C1 segment of cervical spinal cord (tissue), 14 donors: ENCODE measurements at regions not wholly inside any gene's neighbourhood (a gene's known extent, or its start where the extent isn't known, plus 50 kb on each side); places are given as distances from the start of the nearest gene placed in this dataset.
A peak's percentile ranks its signal among the peaks of the same experiment; 100 is the strongest.

Experiments used
- DNase-seq, 14 donors: peaks; one replicate each; lab custom pipeline; 2025; lab: John Stamatoyannopoulos, UW

DNA sequence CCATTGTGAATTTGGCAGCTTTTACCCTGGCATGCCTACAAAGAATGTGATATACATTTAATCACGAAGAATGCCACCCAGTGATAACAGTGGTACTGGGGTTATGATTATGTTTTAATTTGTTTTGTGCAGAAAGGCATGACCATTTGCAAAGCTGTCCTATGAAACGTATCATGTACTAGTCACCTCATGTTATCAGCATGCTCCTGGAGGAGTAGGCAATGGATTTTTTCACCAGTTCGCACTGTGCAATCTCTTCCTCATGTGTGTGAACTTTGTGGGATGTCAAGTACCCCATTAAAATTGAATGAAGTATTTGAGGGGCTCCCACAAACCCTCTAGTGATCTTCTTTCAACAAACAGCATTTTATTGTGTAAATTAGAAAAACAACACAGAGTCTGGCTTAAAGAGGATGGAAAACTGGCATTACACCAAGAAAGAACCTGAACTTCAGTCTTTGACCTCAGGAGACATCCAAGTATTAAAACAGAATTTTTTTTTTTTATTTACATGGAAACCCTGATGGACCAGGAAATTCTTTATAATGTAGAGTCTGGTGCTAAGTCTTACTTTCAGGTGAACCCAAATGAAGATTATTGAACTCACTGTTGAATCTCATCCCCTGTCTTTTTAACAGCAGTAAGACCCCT is 200.6 kb upstream of the PGRMC2 start:
- DNase-seq: no peak

- DNase-seq: no peak
Observed at GRCh38 chr4:128484896-128485295, 197.3 kb upstream of the PGRMC2 start.

GRCh38 chr4:128483816-128484215 is 196.2 kb upstream of the PGRMC2 start:
- no peak for DNase-seq

GRCh38 chr4:128483041-128483440 is 195.4 kb upstream of the PGRMC2 start:
- DNase-seq: no peak

GRCh38 chr4:128481752-128482480 is 194.3 kb upstream of the PGRMC2 start:
- no peak for DNase-seq

- no peak for DNase-seq
Observed at GRCh38 chr4:128480945-128481344, 193.3 kb upstream of the PGRMC2 start.

DNA sequence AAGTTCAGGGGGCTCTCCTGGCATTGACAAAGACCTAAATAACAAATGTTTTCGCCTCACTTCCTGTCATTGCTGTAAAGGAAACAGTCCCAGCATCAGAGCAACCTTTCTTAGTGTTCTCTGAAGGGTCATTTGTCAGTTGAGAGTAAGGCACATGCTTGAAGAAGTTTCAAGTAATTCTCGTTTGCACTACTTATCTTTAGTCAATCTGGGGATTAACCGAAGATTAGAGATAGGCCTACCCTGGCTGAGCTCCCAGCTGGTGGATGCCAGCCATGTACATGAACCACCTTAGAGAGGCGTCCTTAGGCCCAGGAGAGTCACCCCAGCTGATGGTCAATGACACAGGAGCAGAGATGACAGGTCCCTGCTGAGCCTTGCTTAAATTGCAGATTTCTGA is 189.9 kb upstream of the PGRMC2 start:
- no peak for DNase-seq

- no peak for DNase-seq
Observed at GRCh38 chr4:128475597-128475996, 188.0 kb upstream of the PGRMC2 start.

DNA sequence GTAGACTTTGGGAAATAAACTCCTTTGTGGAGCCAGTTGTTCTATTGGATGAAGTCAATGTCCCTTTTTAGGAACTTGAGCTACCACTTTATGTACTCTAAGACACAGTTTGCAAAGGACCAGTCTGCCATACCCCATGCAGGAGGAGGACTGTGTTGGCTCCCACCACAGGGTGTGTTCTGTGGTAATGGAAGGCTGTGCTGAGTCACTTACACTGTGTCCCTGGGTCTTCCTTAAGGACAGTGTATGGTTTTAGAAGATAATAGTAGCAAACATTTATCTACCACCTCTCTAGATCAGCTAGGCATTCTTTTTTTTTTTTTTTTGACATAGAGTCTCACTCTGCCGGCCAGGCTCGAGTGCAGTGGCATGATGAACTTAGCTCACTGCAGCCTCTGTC is 184.0 kb upstream of the PGRMC2 start:
- DNase-seq: no peak

DNA sequence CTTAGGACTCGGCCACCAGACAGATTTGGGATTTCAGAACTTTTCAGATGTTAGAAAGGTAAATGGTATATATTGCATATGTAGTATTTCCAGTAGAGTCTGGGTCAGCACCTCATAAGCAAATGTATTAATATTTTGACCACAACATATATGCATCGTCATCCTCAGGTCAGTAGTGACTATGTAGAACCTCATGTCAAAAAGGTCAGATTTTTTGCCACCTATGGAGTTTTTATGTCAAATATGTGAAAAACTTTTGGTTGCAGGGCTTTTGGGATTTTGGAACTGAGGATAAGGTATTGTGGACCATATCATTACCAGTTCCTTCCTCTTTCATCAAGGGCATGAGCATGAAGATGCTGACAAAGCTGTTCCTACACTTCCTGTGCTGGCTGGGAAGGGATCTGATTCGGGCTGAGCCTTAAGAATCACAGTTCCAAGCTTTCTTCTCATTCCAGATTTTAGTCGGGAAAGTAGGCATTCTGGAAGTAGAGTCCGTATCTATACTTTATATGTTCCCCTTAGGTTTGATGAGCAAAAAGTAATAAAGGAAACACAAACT is 183.0 kb upstream of the PGRMC2 start:
- no peak for DNase-seq

GRCh38 chr4:128468123-128468989 is 180.7 kb upstream of the PGRMC2 start:
- peak in 4 of 14 donors; percentile 3 to 21 (median 10) for DNase-seq

- DNase-seq: no peak
Observed at GRCh38 chr4:128465523-128465922, 177.9 kb upstream of the PGRMC2 start.

DNA sequence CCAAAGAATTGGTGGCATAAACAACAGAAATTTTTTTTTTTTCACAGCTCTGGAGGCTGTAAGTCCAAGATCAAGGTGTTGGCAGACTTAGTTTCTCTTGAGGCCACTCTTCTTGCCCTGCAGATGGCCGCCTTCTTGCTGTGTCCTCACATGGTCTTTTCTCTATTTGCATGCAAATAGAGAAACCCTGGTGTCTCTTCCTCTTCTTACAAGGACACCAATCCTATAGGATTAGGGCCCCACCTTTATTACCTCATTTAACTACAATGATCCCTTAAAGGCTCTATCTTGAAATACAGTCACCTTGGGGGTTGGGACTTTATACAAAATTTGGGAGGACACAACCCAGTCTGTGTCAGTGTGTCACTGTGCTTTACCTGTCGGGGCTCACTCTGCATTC is 175.4 kb upstream of the PGRMC2 start:
- DNase-seq: no peak

- DNase-seq: no peak
Observed at GRCh38 chr4:128462103-128462783, 174.6 kb upstream of the PGRMC2 start.

DNA sequence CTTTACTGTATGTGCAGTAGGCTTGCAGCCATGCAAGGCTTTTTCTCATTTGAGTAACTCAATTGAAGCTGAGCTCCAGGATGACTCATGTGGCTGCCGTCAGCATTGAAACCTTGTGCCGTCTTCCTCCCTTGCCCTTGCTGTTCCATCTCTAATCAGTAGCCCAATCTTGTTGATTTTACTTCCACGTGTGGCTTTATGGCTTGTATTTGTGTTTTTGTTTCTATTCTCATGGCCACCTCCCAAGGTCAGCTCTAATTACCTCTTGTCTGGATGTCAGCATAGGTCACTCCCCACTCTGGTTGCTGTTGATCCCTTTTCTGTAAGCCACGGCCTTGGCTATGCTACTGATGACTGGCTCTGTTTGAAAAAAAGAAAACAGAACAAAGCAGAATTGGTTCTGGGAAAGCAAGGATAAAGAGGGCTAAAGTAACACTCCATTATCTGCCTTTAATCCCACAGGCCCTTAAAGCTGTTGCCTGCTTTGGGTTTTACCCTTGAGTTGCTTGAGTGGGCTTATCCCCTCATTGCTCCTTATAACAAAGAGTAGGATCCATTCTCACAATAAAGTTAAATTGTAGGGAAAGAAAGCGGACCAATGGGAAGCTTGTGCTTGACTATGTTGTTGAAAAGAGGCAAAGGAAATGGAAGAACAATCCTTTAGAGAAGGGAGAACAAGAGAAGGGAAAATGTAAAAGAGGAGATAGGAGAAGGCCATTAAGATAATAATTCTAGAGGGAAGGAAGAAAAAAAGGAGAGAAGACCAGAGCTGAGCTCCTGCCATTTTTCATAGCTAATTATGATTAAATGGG is 173.9 kb upstream of the PGRMC2 start:
- DNase-seq: no peak

- DNase-seq: no peak
Observed at GRCh38 chr4:128459547-128459946, 171.9 kb upstream of the PGRMC2 start.

DNA sequence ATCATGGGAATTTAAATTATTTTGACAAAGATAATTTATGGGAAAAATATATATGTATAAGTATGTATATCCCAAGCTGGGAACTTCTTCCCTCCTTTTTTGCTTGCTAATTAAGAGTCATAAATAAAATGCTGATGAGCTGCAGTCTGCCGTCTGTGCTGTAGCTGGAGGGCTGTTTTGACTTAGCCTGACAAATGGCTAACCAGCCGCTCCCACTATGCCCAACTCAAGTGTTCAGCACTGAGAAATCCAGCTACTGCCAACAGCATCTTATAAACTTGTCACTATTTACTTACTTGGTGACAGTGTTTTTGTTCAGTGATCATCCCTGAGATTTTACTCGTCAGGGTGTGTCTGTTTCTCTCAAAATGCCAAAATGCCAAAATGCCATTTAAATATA is 171.2 kb upstream of the PGRMC2 start:
- DNase-seq: no peak

DNA sequence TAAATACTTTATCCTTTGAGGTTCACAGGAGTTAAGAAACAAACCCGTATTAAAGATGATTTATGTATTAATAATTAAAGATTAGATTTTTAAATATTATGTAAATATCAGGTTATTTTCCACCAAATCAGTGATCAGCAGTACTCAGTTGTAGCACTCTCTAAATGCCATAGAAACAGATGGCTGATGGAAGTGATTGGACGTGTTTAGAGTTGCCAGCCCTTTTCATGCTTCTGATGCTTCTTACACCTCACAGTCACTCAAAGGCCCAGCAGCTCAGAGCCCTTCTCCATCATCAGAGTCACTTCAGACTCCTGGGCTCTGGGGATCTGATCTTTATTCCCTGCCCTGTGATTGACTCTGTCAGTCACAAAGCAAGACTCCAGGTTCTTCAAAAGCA is 170.1 kb upstream of the PGRMC2 start:
- no peak for DNase-seq

GRCh38 chr4:128456171-128456570 is 168.6 kb upstream of the PGRMC2 start:
- no peak for DNase-seq

DNA sequence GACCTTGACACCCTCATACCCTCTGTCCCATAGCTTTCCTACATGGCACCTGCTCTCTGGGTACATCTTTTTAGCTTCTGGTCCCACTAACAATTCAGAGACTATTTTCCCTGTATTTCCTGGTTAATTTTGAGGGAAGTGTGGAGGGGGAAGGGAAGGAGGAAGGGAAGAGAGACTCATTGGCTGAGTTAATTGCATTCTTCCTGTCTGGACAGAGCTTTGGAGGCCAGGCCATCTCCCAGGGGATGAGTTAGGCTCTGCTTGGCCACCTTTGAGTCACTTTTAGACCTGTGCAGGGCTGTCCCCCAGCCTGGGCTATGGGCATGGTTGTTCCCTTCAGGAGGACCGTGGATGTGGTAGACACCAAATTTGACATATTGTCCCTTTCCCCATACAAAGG is 167.9 kb upstream of the PGRMC2 start:
- no peak for DNase-seq

DNA sequence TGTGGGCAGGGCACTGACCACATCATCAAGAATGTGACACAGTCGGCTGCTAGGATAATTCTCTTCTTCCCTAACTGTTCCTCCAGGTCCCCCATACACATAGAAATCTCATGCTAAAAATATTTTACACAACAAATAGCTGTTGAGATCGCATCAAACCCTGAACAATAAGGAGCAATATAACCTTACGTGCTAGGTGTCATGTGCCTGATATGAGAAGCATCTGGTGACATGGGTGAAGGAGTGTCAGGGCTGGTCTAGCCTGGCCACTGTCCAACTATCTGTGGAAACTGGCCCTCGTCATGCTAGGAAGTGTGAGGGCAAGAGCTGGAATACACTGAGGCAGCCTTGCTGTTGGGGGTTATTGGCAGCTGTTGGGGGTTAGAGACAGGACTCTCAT is 167.3 kb upstream of the PGRMC2 start:
- no peak for DNase-seq
